GM12878 (cell line): ENCODE measurements at regions not wholly inside any gene's neighbourhood (a gene's known extent, or its start where the extent isn't known, plus 50 kb on each side); places are given as distances from the start of the nearest gene placed in this dataset.

Source experiments
- ATAC-seq: fragments of 200-7000 bp; cut with Tn5 transposase; 3 replicates; pipeline ENCODE4 v1.9.1; 2020; ENCODE audit warnings: mild to moderate bottlenecking, moderate library complexity
- BruUV-seq: library from RNA; stranded (reverse); fragments of 400-500 nt; replicated peaks from 2 replicates; lab custom pipeline; 2021; lab: Mats Ljungman, UMichigan
- CTCF ChIA-PET: fragments of 300-600 bp; sonication (Branson Sonifier 250); formaldehyde crosslinking; extraction: SDS; loops from one replicate; lab custom pipeline; 2021; ENCODE audit warnings: inconsistent platforms; lab: Yijun Ruan, JAX
- POLR2A ChIA-PET: fragments of 350-600 bp; formaldehyde crosslinking; extraction: SDS; loops from one replicate; lab custom pipeline; 2021; ENCODE audit warnings: inconsistent platforms; lab: Charles Lee
- RAD21 ChIA-PET: fragments of 300-600 bp; sonication (Branson Sonifier 250); formaldehyde crosslinking; loops from one replicate; lab custom pipeline; 2023; ENCODE audit warnings: antibody characterized with exemption; ENCODE audit not compliant: unreplicated experiment; lab: Charles Lee
- SMC1A ChIA-PET: fragments of 300-600 bp; sonication (Branson Sonifier 250); formaldehyde crosslinking; loops from one replicate; lab custom pipeline; 2023; ENCODE audit not compliant: unreplicated experiment, uncharacterized antibody; lab: Charles Lee
- DNase-seq: peaks from one replicate; pipeline ENCODE4 v3.0.0-alpha.2; 2011; ENCODE audit warnings: low read depth, low spot score
- FAIRE-seq: peaks from 3 replicates; lab custom pipeline; 2011; peaks lifted over from hg19 to GRCh38; lab: Jason Lieb, UNC
- H2AFZ ChIP-seq: 2 replicates; pipeline ENCODE4 v1.6.0; 2011; ENCODE audit warnings: low read depth, low read length, control low read depth; ENCODE audit not compliant: control insufficient read depth
- H3K27ac ChIP-seq: 2 replicates; pipeline ENCODE4 v1.5.1; 2011; ENCODE audit warnings: control low read depth; ENCODE audit not compliant: control insufficient read depth, insufficient read depth
- H3K27me3 ChIP-seq, 2 experiments: replicated peaks in 1 of 2; 2 replicates each; pipeline versions ENCODE4 v1.6.0 to v1.6.1; 2011; ENCODE audit warnings: low read length in 1 of 2; ENCODE audit not compliant: control insufficient read depth in 2 of 2, insufficient read depth in 2 of 2
- H3K36me3 ChIP-seq, 2 experiments: 2 replicates each; pipeline ENCODE4 v1.5.1; 2011; ENCODE audit warnings: low read length in 1 of 2; ENCODE audit not compliant: control insufficient read depth in 2 of 2, insufficient read depth in 2 of 2
- H3K4me1 ChIP-seq: 2 replicates; pipeline ENCODE4 v1.6.1; 2011; ENCODE audit warnings: mild to moderate bottlenecking, low read length, moderate library complexity, mixed read lengths; ENCODE audit not compliant: control insufficient read depth, insufficient read depth
- H3K4me2 ChIP-seq: 2 replicates; pipeline ENCODE4 v1.6.0; 2011; ENCODE audit warnings: control low read depth; ENCODE audit not compliant: control insufficient read depth, insufficient read depth
- H3K4me3 ChIP-seq: fragments of 200-600 bp; sonication (generic); 2 replicates; pipeline ENCODE4 v1.5.1; 2016
- H3K79me2 ChIP-seq: 2 replicates; pipeline ENCODE4 v1.6.0; 2011; ENCODE audit warnings: low read length; ENCODE audit not compliant: control insufficient read depth, insufficient read depth
- H3K9ac ChIP-seq: 2 replicates; pipeline ENCODE4 v1.8.0; 2011; ENCODE audit warnings: low read length, control low read depth, mixed read lengths; ENCODE audit not compliant: control insufficient read depth, insufficient read depth
- H3K9me3 ChIP-seq: replicated peaks from 3 replicates; pipeline ENCODE4 v1.5.1; 2011; ENCODE audit warnings: mild to moderate bottlenecking, low read length; ENCODE audit not compliant: control insufficient read depth, insufficient read depth
- H4K20me1 ChIP-seq: 2 replicates; pipeline ENCODE4 v1.6.0; 2011; ENCODE audit not compliant: control insufficient read depth, insufficient read depth
- CBX5 ChIP-seq: sonication (generic); IDR thresholded peaks from 2 replicates; pipeline ENCODE4 v1.6.1; 2016; ENCODE audit warnings: low read depth, moderate library complexity, mild to moderate bottlenecking, inconsistent platforms
- CUX1 ChIP-seq: IDR thresholded peaks from 2 replicates; pipeline ENCODE4 v1.6.1; 2012; ENCODE audit warnings: improper control_type of control experiment, low read depth, low read length; ENCODE audit not compliant: insufficient replicate concordance
- GABPA ChIP-seq: IDR thresholded peaks from 2 replicates; pipeline ENCODE4 v1.6.1; 2014; ENCODE audit warnings: antibody characterized with exemption, low read depth, mild to moderate bottlenecking, inconsistent platforms
- MEF2B ChIP-seq: fragments of 450-650 bp; IDR thresholded peaks from 2 replicates; pipeline ENCODE4 v1.6.1; 2018; ENCODE audit warnings: mild to moderate bottlenecking, moderate library complexity; ENCODE audit not compliant: partially characterized antibody, poor library complexity, severe bottlenecking
- NBN ChIP-seq: fragments of 450-650 bp; IDR thresholded peaks from 2 replicates; pipeline ENCODE4 v1.6.1; 2016
- NFIC ChIP-seq: IDR thresholded peaks from 2 replicates; pipeline ENCODE4 v1.6.1; 2012; ENCODE audit warnings: low read depth, mild to moderate bottlenecking, inconsistent platforms, low read length, moderate library complexity
- SMARCA5 ChIP-seq: fragments of 450-650 bp; IDR thresholded peaks from 2 replicates; pipeline ENCODE4 v1.6.1; 2017; ENCODE audit warnings: mild to moderate bottlenecking
- SREBF1 ChIP-seq: IDR thresholded peaks from 2 replicates; pipeline ENCODE4 v1.6.1; 2012; ENCODE audit warnings: mild to moderate bottlenecking, low read length
- SRF ChIP-seq, 2 experiments: IDR thresholded peaks; 2 replicates each; pipeline ENCODE4 v1.6.1; 2011; ENCODE audit warnings: low read depth in 2 of 2, low read length in 2 of 2, mild to moderate bottlenecking in 1 of 2, moderate library complexity in 1 of 2
- WRNIP1 ChIP-seq: IDR thresholded peaks from 2 replicates; pipeline ENCODE4 v1.6.1; 2011; ENCODE audit warnings: low read depth, low read length, improper control_type of control experiment, borderline replicate concordance
- WGBS: methylation state at CpG from one replicate; pipeline ENCODE4 v1.1.6; 2016; ENCODE audit warnings: low lambda C conversion rate; ENCODE audit not compliant: insufficient replicate concordance, insufficient coverage; ENCODE audit errors: missing lambda C conversion rate; 5-methylcytosine and 5-hydroxymethylcytosine counted together
- in situ Hi-C: fragments of 300-500 bp; cut with MboI; formaldehyde crosslinking; loops from 9 replicates; pipeline ENCODE4 v1.14.3; 2018; ENCODE audit warnings: mixed read lengths
- intact Hi-C: fragments of 100-400 bp; cut with micrococcal nuclease; formaldehyde crosslinking; loops from one replicate; pipeline ENCODE4 v1.14.2; 2022; ENCODE audit not compliant: unreplicated experiment
- TF ChIP-seq, protein P1 (sequence below): fragments of 450-650 bp; IDR thresholded peaks from 2 replicates; pipeline ENCODE4 v1.6.1; 2017; ENCODE audit warnings: low read depth, mild to moderate bottlenecking, moderate library complexity

- POLR2A ChIA-PET, result no interaction called here
- no peaks in the 10 kb centered on the region for H3K9me3 ChIP-seq
- 24% methylated on average over 4 of the region's 4 CpGs for WGBS
These were observed 1709.4 kb downstream of the ARAP2 start for GRCh38 chr4:34534916-34535315.

More at GRCh38 chr4:34534916-34535315, 1709.4 kb downstream of the ARAP2 start:
- H3K4me2 ChIP-seq, result no peak overlapping the region
- no TSS peak for BruUV-seq
- no peak overlapping the region for H2AFZ ChIP-seq
- TF ChIP-seq CBX5 (no peak), NBN (no peak), SRF (IDR thresholded peaks at IDR 0.05; ENCODE audit: low read depth in 2 of 2, low read length in 2 of 2) (no peak), SMARCA5 (no peak), MEF2B (no peak), NFIC (no peak), CUX1 (no peak), GABPA (no peak), WRNIP1 (no peak), SREBF1 (no peak)
- TF ChIP-seq, protein P1, sequence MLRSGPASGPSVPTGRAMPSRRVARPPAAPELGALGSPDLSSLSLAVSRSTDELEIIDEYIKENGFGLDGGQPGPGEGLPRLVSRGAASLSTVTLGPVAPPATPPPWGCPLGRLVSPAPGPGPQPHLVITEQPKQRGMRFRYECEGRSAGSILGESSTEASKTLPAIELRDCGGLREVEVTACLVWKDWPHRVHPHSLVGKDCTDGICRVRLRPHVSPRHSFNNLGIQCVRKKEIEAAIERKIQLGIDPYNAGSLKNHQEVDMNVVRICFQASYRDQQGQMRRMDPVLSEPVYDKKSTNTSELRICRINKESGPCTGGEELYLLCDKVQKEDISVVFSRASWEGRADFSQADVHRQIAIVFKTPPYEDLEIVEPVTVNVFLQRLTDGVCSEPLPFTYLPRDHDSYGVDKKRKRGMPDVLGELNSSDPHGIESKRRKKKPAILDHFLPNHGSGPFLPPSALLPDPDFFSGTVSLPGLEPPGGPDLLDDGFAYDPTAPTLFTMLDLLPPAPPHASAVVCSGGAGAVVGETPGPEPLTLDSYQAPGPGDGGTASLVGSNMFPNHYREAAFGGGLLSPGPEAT, result no peak
- DNase-seq (no peak), ATAC-seq (no peak), FAIRE-seq (no peak)
- H3K4me1 ChIP-seq, result no peaks in the 10 kb centered on the region
- RAD21 ChIA-PET, result no interaction called here
- intact Hi-C loops, result no loop called here
- H3K9ac ChIP-seq, result no peak overlapping the region
- SMC1A ChIA-PET, result no interaction called here
- H3K27ac ChIP-seq, result no peak overlapping the region
- CTCF ChIA-PET, result interaction anchor here (0.7 kb wide), 1 partner anchor 13 kb away, joined by 3 read pairs; no protein-coding TSS in a partner anchor
- H3K4me3 ChIP-seq, result no peak overlapping the region
- in situ Hi-C loops, result no loop called here
- no peaks in the 10 kb centered on the region for H3K36me3 ChIP-seq
- H3K79me2 ChIP-seq, result no peaks in the 10 kb centered on the region
- H3K27me3 ChIP-seq, result no peaks in the 10 kb centered on the region
- no peaks in the 10 kb centered on the region for H4K20me1 ChIP-seq
